ENCODE measurements at regions not wholly inside any gene's neighbourhood (a gene's known extent, or its start where the extent isn't known, plus 50 kb on each side); places are given as distances from the start of the nearest gene placed in this dataset.

DNA sequence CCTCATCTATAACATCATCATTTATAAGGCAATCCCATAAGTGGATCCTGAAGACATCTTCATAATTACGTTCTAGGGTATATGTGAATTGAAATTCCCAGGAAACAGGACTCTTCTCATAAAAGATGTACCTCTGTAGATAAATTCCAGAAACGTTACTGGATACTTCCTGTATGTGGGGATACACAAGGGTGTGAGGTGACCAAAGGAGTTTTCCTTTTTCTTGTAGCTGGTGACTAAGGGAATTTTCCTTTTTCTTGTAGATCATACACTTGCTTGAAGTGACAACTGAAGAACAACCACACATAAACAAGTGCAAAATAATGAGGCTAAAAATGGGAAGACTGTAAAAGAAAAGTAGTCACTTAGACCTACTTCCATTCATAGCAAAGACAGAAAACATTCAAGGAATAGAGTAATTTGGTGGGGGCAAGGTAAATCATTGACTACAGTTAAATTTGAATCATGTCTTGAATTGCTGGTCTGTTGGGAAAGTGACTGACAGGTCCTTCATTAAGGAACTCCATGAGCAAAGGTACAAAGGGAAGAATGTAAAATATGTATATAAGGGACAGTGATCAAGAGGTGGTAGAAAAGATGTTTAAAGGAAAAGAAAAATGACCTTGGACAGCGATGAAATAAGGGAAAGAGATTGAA, 53.2 kb upstream of the UBE2E3 start:
- Histone ChIP-seq H3K36me3 (ENCODE audit: control insufficient read depth, insufficient read depth, low read length) (no peaks in the 10 kb centered on the region), H3K27ac (ENCODE audit: low read depth, low read length) (no peak overlapping the region), H3K9me3 (ENCODE audit: control insufficient read depth, insufficient read depth, low read length) (no peaks in the 10 kb centered on the region)

DNA sequence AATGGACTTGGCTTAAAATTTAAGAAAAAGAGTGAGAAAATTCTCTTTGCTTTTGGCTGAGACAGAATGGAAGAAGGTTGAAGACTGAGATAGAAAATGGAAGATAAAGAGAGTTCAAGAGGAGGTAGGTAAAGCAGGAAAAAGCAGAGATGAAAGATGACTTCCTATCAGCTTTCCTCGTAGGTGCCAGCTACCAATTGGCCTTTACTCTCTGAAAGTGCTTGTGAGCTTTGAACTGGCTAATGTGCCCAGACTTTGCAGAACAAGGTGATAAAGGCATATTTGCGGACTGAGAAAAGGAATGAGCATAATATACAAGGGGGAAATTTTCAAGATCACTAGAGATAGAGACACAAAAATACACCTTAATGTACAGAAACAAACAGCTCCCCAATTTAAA, 54.7 kb upstream of the UBE2E3 start:
- H3K4me1 ChIP-seq (ENCODE audit: control insufficient read depth, insufficient read depth, low read length): no peaks in the 10 kb centered on the region
- no peak overlapping the region for H3K27ac ChIP-seq (ENCODE audit: low read depth, low read length)
- no peaks in the 10 kb centered on the region for H3K36me3 ChIP-seq (ENCODE audit: control insufficient read depth, insufficient read depth, low read length)
- H3K9ac ChIP-seq (ENCODE audit: low read depth, low read length): no peak overlapping the region
- H3K9me3 ChIP-seq (ENCODE audit: control insufficient read depth, insufficient read depth, low read length): no peaks in the 10 kb centered on the region
- H3K4me3 ChIP-seq (ENCODE audit: low read depth, low read length): no peak overlapping the region
- no peaks in the 10 kb centered on the region for H3K27me3 ChIP-seq (ENCODE audit: control insufficient read depth, insufficient read depth, low read length)

More for the DNA sequence above, 53.2 kb upstream of the UBE2E3 start:
- Histone ChIP-seq H3K4me3 (ENCODE audit: low read depth, low read length) (no peak overlapping the region), H3K4me1 (ENCODE audit: control insufficient read depth, insufficient read depth, low read length) (no peaks in the 10 kb centered on the region), H3K9ac (ENCODE audit: low read depth, low read length) (no peak overlapping the region), H3K27me3 (ENCODE audit: control insufficient read depth, insufficient read depth, low read length) (no peaks in the 10 kb centered on the region)

DNA sequence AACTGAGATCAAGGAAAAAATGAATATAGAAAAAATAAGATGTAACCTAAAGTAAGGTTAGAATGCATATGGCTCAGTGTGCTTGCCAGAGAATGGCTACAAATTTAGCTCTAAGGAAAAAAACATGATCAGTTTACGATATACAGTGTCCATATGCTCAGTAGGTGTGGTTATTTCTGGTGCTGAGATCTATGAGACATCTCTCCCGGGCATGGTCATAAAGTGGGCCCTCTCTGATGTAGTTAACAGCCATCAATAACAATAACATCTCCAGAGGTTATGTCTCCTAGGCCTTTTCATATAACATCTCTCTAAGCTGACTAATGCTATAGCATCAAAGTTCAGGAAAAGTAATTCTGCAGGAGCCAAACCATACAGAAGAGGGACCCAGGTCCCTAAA, 56.3 kb upstream of the UBE2E3 start:
- Histone ChIP-seq H3K9me3 (ENCODE audit: control insufficient read depth, insufficient read depth, low read length) (no peaks in the 10 kb centered on the region), H3K27ac (ENCODE audit: low read depth, low read length) (no peak overlapping the region), H3K27me3 (ENCODE audit: control insufficient read depth, insufficient read depth, low read length) (no peaks in the 10 kb centered on the region), H3K36me3 (ENCODE audit: control insufficient read depth, insufficient read depth, low read length) (no peaks in the 10 kb centered on the region), H3K4me3 (ENCODE audit: low read depth, low read length) (no peak overlapping the region), H3K9ac (ENCODE audit: low read depth, low read length) (no peak overlapping the region), H3K4me1 (ENCODE audit: control insufficient read depth, insufficient read depth, low read length) (no peaks in the 10 kb centered on the region)

DNA sequence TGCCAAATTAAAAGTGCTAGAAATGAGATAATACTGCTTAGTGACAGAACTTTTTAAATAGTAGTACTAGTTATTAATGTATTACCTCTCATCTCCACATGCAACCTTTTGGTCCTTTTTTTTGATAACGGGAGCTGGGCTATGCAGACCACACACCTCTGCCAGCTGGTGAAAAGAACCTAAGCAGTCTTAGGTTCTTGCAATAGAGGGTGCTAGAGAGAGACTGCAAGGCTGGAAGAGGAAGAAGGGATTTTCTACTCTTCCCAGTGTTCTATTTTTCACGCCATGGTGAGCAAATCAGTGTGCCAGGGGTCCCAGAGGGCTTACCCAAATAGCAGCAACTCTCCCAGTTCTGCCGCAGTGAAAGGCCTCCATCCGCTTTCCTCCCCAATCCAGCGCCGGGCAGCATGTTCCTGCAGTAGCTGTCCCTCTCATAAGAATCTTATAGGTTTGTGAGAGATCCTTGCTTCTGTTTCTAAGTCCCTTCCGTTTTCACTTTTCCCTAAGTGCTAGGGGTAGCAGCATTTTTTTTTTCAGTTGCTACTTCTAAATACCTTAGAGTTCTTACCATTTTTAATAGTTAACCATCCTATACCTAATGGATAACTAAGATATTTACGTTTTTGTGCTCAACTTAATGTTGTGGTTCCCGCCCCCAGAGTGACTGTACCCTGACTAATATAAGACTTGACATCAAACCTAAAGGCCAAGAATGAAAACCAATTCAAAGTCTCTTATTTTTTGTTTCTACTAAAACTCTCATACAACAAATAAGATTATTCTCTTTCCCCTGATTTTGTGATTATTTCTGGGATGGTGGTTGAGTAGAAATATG, 69.4 kb upstream of the UBE2E3 start:
- Histone ChIP-seq H3K4me3 (ENCODE audit: low read depth, low read length) (no peak overlapping the region), H3K36me3 (ENCODE audit: control insufficient read depth, insufficient read depth, low read length) (no peaks in the 10 kb centered on the region), H3K27me3 (ENCODE audit: control insufficient read depth, insufficient read depth, low read length) (no peaks in the 10 kb centered on the region), H3K4me1 (ENCODE audit: control insufficient read depth, insufficient read depth, low read length) (peaks cover 3% of the 10 kb centered on the region), H3K27ac (ENCODE audit: low read depth, low read length) (no peak overlapping the region), H3K9me3 (ENCODE audit: control insufficient read depth, insufficient read depth, low read length) (no peaks in the 10 kb centered on the region), H3K9ac (ENCODE audit: low read depth, low read length) (no peak overlapping the region)

DNA sequence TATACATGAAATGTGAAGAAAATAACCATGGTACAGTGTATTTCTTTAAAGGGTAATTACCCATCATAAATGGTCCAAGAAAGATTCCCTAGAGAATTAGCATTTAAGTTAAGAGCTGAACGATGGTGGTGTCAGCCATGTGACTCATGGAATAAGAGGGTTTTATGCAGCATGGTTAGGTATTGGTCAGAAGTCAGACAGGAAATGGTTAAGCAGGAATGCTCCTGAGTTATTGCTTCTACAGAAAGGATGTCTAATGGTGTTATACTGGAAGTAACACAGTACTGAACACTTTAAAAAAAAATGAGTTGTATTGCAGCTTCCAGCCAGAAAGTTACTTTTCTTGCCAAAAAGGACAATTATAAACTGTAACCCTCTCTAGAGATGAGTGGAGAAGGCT, 72.7 kb upstream of the UBE2E3 start:
- Histone ChIP-seq H3K4me1 (ENCODE audit: control insufficient read depth, insufficient read depth, low read length) (peaks cover 25% of the 10 kb centered on the region), H3K4me3 (ENCODE audit: low read depth, low read length) (no peak overlapping the region), H3K36me3 (ENCODE audit: control insufficient read depth, insufficient read depth, low read length) (no peaks in the 10 kb centered on the region), H3K9me3 (ENCODE audit: control insufficient read depth, insufficient read depth, low read length) (no peaks in the 10 kb centered on the region), H3K9ac (ENCODE audit: low read depth, low read length) (no peak overlapping the region), H3K27me3 (ENCODE audit: control insufficient read depth, insufficient read depth, low read length) (no peaks in the 10 kb centered on the region), H3K27ac (ENCODE audit: low read depth, low read length) (no peak overlapping the region)

DNA sequence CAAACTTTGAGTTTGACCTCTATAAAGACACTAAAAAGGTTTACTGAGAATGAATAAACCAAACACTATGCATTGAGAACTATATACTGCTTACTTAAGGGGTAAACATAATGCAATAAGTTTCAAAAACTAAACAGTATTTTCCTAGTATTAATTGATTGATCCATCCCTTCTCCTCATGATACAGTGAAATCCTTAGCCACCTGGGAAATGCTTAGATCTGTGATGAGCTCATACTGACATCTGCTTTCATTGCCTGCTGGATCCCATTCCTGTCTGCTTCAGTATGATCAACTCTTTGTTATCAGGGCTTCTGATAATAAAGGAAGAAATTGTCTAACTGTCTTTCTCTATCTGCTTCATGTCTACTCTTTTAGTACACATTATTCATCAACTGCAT, 74.9 kb upstream of the UBE2E3 start:
- Histone ChIP-seq H3K4me3 (ENCODE audit: low read depth, low read length) (no peak overlapping the region), H3K27me3 (ENCODE audit: control insufficient read depth, insufficient read depth, low read length) (no peaks in the 10 kb centered on the region), H3K9ac (ENCODE audit: low read depth, low read length) (no peak overlapping the region), H3K4me1 (ENCODE audit: control insufficient read depth, insufficient read depth, low read length) (peaks cover 27% of the 10 kb centered on the region), H3K9me3 (ENCODE audit: control insufficient read depth, insufficient read depth, low read length) (no peaks in the 10 kb centered on the region), H3K27ac (ENCODE audit: low read depth, low read length) (peak overlapping the region; percentile 8), H3K36me3 (ENCODE audit: control insufficient read depth, insufficient read depth, low read length) (no peaks in the 10 kb centered on the region)

DNA sequence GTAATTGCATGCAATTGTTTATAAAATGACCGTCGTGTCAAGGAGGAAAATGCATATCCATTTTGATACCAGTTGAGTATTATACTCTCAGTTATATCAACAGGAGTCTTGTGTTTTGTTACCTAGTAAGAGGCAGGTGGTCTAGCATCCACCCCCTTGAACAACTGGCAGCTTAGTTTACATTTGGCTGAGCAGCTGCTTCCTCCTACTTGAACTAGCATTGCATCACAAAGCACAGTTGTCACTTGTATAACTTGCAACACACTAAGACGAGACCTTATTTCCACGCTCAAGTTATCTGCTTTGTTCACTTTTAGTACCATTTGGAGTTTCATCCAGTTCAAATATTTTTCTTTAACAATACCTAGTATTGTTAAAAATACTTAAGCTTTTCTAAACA, 75.4 kb upstream of the UBE2E3 start:
- no peak overlapping the region for H3K9ac ChIP-seq (ENCODE audit: low read depth, low read length)
- no peaks in the 10 kb centered on the region for H3K36me3 ChIP-seq (ENCODE audit: control insufficient read depth, insufficient read depth, low read length)
- no peaks in the 10 kb centered on the region for H3K27me3 ChIP-seq (ENCODE audit: control insufficient read depth, insufficient read depth, low read length)
- no peaks in the 10 kb centered on the region for H3K9me3 ChIP-seq (ENCODE audit: control insufficient read depth, insufficient read depth, low read length)
- H3K4me1 ChIP-seq (ENCODE audit: control insufficient read depth, insufficient read depth, low read length): peaks cover 27% of the 10 kb centered on the region
- no peak overlapping the region for H3K4me3 ChIP-seq (ENCODE audit: low read depth, low read length)
- peak overlapping the region; percentile 8 for H3K27ac ChIP-seq (ENCODE audit: low read depth, low read length)

DNA sequence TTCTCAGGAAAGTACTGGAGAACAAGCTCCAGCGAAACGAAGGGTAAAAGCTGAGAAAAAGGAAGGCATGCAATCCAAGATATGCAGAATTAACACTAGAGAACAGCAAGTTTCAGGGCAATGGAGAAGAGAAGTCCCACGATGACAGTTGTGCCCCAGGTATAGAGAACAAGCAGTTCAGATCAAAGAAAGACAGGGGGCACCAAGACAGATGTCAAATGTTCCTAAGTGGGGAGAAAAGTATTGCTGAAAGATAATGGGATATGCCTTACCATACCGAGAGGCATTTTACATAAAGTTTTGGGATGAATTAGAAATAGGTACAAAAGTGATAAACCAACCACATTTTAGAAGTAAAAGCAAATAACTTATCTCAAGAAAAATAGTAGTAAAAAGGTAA, 79.1 kb upstream of the UBE2E3 start:
- H3K9ac ChIP-seq (ENCODE audit: low read depth, low read length): no peak overlapping the region
- no peak overlapping the region for H3K27ac ChIP-seq (ENCODE audit: low read depth, low read length)
- H3K27me3 ChIP-seq (ENCODE audit: control insufficient read depth, insufficient read depth, low read length): no peaks in the 10 kb centered on the region
- H3K36me3 ChIP-seq (ENCODE audit: control insufficient read depth, insufficient read depth, low read length): no peaks in the 10 kb centered on the region
- peaks cover 27% of the 10 kb centered on the region for H3K4me1 ChIP-seq (ENCODE audit: control insufficient read depth, insufficient read depth, low read length)
- no peaks in the 10 kb centered on the region for H3K9me3 ChIP-seq (ENCODE audit: control insufficient read depth, insufficient read depth, low read length)
- H3K4me3 ChIP-seq (ENCODE audit: low read depth, low read length): no peak overlapping the region

DNA sequence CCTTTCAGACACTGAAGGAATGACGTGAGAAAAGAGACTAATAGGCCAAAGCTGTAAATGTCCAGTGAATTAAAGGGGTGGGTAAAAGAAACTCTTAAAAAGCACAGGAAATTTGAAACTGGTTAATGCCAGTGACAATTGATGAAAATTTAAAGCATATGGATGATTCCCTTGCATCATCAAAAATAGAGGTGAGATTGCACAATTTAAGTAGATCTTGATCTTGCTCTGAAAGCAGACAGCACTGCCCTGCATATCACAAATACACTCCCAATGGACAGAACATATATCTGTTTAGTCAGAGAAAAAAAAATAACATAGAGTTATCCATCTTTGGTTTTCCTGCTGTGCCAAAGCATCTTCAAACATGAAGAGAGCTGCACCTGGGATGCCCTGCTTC, 86.7 kb upstream of the UBE2E3 start:
- Histone ChIP-seq H3K27me3 (ENCODE audit: control insufficient read depth, insufficient read depth, low read length) (no peaks in the 10 kb centered on the region), H3K9me3 (ENCODE audit: control insufficient read depth, insufficient read depth, low read length) (no peaks in the 10 kb centered on the region), H3K36me3 (ENCODE audit: control insufficient read depth, insufficient read depth, low read length) (no peaks in the 10 kb centered on the region), H3K9ac (ENCODE audit: low read depth, low read length) (no peak overlapping the region), H3K4me3 (ENCODE audit: low read depth, low read length) (no peak overlapping the region), H3K4me1 (ENCODE audit: control insufficient read depth, insufficient read depth, low read length) (no peaks in the 10 kb centered on the region), H3K27ac (ENCODE audit: low read depth, low read length) (no peak overlapping the region)

DNA sequence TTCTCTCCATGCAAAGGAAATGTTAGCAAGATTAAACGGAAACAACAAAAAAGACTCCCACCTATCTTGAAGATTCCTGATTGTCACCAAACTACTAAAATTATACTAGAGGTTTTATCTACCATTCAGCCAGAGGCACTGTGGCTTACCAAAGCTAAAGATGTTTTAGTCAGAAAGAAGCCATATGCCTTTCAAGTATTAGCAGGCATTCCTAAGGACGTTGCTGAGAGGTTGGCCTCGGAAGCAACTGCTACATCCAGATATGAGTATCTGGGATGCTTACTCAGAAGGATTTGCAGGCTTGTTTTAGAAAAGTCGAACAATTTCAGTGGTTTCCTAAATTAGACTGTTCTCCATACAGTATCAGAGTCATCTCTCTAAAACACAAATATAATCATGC, 88.3 kb upstream of the UBE2E3 start:
- no peak overlapping the region for H3K9ac ChIP-seq (ENCODE audit: low read depth, low read length)
- no peak overlapping the region for H3K27ac ChIP-seq (ENCODE audit: low read depth, low read length)
- H3K4me1 ChIP-seq (ENCODE audit: control insufficient read depth, insufficient read depth, low read length): no peaks in the 10 kb centered on the region
- H3K4me3 ChIP-seq (ENCODE audit: low read depth, low read length): no peak overlapping the region
- H3K9me3 ChIP-seq (ENCODE audit: control insufficient read depth, insufficient read depth, low read length): no peaks in the 10 kb centered on the region
- H3K27me3 ChIP-seq (ENCODE audit: control insufficient read depth, insufficient read depth, low read length): no peaks in the 10 kb centered on the region
- no peaks in the 10 kb centered on the region for H3K36me3 ChIP-seq (ENCODE audit: control insufficient read depth, insufficient read depth, low read length)

DNA sequence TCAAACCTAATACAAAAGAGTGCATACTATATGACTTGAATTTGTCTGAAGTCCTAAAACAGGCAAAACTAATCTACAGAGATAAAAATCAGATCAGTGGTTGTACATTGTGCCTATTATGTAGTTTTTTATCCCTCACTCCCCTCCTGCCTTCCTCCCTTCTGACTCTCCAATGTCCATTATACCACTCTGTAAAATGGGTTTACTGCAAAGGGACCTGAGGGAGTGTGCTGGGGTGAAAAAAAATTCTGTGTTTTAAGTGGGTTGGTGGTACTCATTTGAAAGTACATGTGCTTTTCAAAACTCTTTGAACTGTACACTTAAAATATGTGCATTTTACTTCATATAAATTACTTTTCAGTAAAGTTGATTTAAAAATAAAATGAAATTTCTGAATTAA, 89.0 kb upstream of the UBE2E3 start:
- no peaks in the 10 kb centered on the region for H3K36me3 ChIP-seq (ENCODE audit: control insufficient read depth, insufficient read depth, low read length)
- H3K4me1 ChIP-seq (ENCODE audit: control insufficient read depth, insufficient read depth, low read length): no peaks in the 10 kb centered on the region
- H3K4me3 ChIP-seq (ENCODE audit: low read depth, low read length): no peak overlapping the region
- no peaks in the 10 kb centered on the region for H3K9me3 ChIP-seq (ENCODE audit: control insufficient read depth, insufficient read depth, low read length)
- H3K9ac ChIP-seq (ENCODE audit: low read depth, low read length): no peak overlapping the region
- no peaks in the 10 kb centered on the region for H3K27me3 ChIP-seq (ENCODE audit: control insufficient read depth, insufficient read depth, low read length)
- H3K27ac ChIP-seq (ENCODE audit: low read depth, low read length): no peak overlapping the region

Measured in HUES48 (cell line).